ENCODE measurements at regions not wholly inside any gene's neighbourhood (a gene's known extent, or its start where the extent isn't known, plus 50 kb on each side); places are given as distances from the start of the nearest gene placed in this dataset.

DNA sequence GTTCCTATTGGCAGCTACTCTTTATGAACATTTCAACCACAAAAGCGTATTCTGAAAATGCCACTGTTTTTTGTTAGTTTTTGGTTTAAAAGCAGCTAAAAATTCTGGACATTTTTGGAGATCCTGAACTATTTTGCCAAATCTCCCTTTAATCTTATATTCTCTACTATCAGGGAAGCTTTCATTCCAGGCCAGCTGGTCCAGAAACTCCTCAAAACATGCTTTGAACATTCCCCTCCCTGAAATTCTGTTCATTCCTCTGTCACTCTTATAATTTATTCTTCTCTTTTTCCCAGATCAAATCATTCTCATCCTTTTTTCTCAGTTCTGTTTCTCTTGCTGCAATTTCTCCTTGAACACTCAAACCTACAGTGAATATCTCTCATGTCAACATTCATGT is 790.9 kb upstream of the ARGLU1 start:
- no TSS peak for BruUV-seq (replicated peaks)
- H3K9me3 Mint-ChIP-seq (ENCODE audit: unreplicated experiment) = peaks cover 10% of the 10 kb centered on the region
- H3K27me3 Mint-ChIP-seq (ENCODE audit: insufficient read depth, unreplicated experiment) = peaks cover 6% of the 10 kb centered on the region
- no peak overlapping the region for H3K27ac Mint-ChIP-seq (ENCODE audit: low read depth, unreplicated experiment)
- TF ChIP-seq CTCF (IDR thresholded peaks at IDR 0.05; ENCODE audit: unreplicated experiment) = no peak
- no peaks in the 10 kb centered on the region for H3K36me3 Mint-ChIP-seq (ENCODE audit: insufficient read depth, unreplicated experiment)
- H3K4me3 Mint-ChIP-seq (ENCODE audit: unreplicated experiment) = no peak overlapping the region
- no peaks in the 10 kb centered on the region for H3K4me1 Mint-ChIP-seq (ENCODE audit: insufficient read depth, unreplicated experiment)
- no peak for DNase-seq (ENCODE audit: unreplicated experiment)
- POLR2A ChIA-PET = no interaction called here
- intact Hi-C loops (cut with micrococcal nuclease) = no loop called here
- CTCF ChIA-PET = interaction anchor here (0.5 kb wide), 1 partner anchor 291 kb away, joined by 3 read pairs; no protein-coding TSS in a partner anchor

- no peak for DNase-seq (ENCODE audit: unreplicated experiment)
- POLR2A ChIA-PET = no interaction called here
- no TSS peak for BruUV-seq (replicated peaks)
- CTCF ChIA-PET = interaction anchor here (0.6 to 1.6 kb wide), 6 partner anchors 16 to 805 kb away, joined by 3 to 4 read pairs (median 3); no protein-coding TSS in a partner anchor
- Mint-ChIP-seq H3K4me1 (ENCODE audit: insufficient read depth, unreplicated experiment) (peaks cover 11% of the 10 kb centered on the region), H3K27ac (ENCODE audit: low read depth, unreplicated experiment) (no peak overlapping the region), H3K27me3 (ENCODE audit: insufficient read depth, unreplicated experiment) (no peaks in the 10 kb centered on the region), H3K9me3 (ENCODE audit: unreplicated experiment) (no peaks in the 10 kb centered on the region), H3K36me3 (ENCODE audit: insufficient read depth, unreplicated experiment) (no peaks in the 10 kb centered on the region), H3K4me3 (ENCODE audit: unreplicated experiment) (no peak overlapping the region)
- TF ChIP-seq CTCF (IDR thresholded peaks at IDR 0.05; ENCODE audit: unreplicated experiment) = no peak
- intact Hi-C loops (cut with micrococcal nuclease) = no loop called here
Measured at GRCh38 chr13:107351305-107351704, 783.4 kb upstream of the ARGLU1 start.

GRCh38 chr13:107348925-107349324 is 781.0 kb upstream of the ARGLU1 start:
- TF ChIP-seq CTCF (IDR thresholded peaks at IDR 0.05; ENCODE audit: unreplicated experiment) = no peak
- peaks cover under 1% of the 10 kb centered on the region for H3K9me3 Mint-ChIP-seq (ENCODE audit: unreplicated experiment)
- H3K27me3 Mint-ChIP-seq (ENCODE audit: insufficient read depth, unreplicated experiment) = no peaks in the 10 kb centered on the region
- no peak overlapping the region for H3K4me3 Mint-ChIP-seq (ENCODE audit: unreplicated experiment)
- H3K27ac Mint-ChIP-seq (ENCODE audit: low read depth, unreplicated experiment) = peak overlapping the region; percentile 20
- no TSS peak for BruUV-seq (replicated peaks)
- intact Hi-C loops (cut with micrococcal nuclease) = no loop called here
- POLR2A ChIA-PET = interaction anchor here (0.6 kb wide), 1 partner anchor 17 kb away, joined by 4 read pairs; no protein-coding TSS in a partner anchor
- H3K36me3 Mint-ChIP-seq (ENCODE audit: insufficient read depth, unreplicated experiment) = no peaks in the 10 kb centered on the region
- peak; percentile 74 for DNase-seq (ENCODE audit: unreplicated experiment)
- H3K4me1 Mint-ChIP-seq (ENCODE audit: insufficient read depth, unreplicated experiment) = peaks cover 11% of the 10 kb centered on the region
- CTCF ChIA-PET = interaction anchor here (1.0 kb wide), 1 partner anchor 807 kb away, joined by 3 read pairs; no protein-coding TSS in a partner anchor

- DNase-seq (ENCODE audit: unreplicated experiment) = peak; percentile 27
- H3K27ac Mint-ChIP-seq (ENCODE audit: low read depth, unreplicated experiment) = no peak overlapping the region
- no peak overlapping the region for H3K4me3 Mint-ChIP-seq (ENCODE audit: unreplicated experiment)
- peaks cover 5% of the 10 kb centered on the region for H3K9me3 Mint-ChIP-seq (ENCODE audit: unreplicated experiment)
- ChIA-PET POLR2A (interaction anchor here (0.6 to 1.0 kb wide), 3 partner anchors 18 to 72 kb away, joined by 3 to 4 read pairs (median 3); no protein-coding TSS in a partner anchor), CTCF (interaction anchor here (1.0 kb wide), 1 partner anchor 807 kb away, joined by 3 read pairs; no protein-coding TSS in a partner anchor)
- H3K27me3 Mint-ChIP-seq (ENCODE audit: insufficient read depth, unreplicated experiment) = no peaks in the 10 kb centered on the region
- H3K36me3 Mint-ChIP-seq (ENCODE audit: insufficient read depth, unreplicated experiment) = no peaks in the 10 kb centered on the region
- BruUV-seq (replicated peaks) = no TSS peak
- peaks cover 11% of the 10 kb centered on the region for H3K4me1 Mint-ChIP-seq (ENCODE audit: insufficient read depth, unreplicated experiment)
- no peak for TF ChIP-seq CTCF (IDR thresholded peaks at IDR 0.05; ENCODE audit: unreplicated experiment)
- intact Hi-C loops (cut with micrococcal nuclease) = no loop called here
Measured at GRCh38 chr13:107348471-107348870, 780.5 kb upstream of the ARGLU1 start.

All from MCF 10A (cell line).